ENCODE measurements at regions not wholly inside any gene's neighbourhood (a gene's known extent, or its start where the extent isn't known, plus 50 kb on each side); places are given as distances from the start of the nearest gene placed in this dataset.

- DNase-seq (ENCODE audit: low spot score) (no peak), ATAC-seq (ENCODE audit: low read depth) (no peak)
- Histone ChIP-seq H3K4me1 (ENCODE audit: insufficient read depth, poor library complexity, severe bottlenecking) (no peaks in the 10 kb centered on the region), H3K9me3 (ENCODE audit: severe bottlenecking) (no peaks in the 10 kb centered on the region), H3K36me3 (ENCODE audit: low read depth) (no peaks in the 10 kb centered on the region), H3K4me3 (ENCODE audit: severe bottlenecking) (no peak overlapping the region), H3K27ac (ENCODE audit: poor library complexity, severe bottlenecking) (no peak overlapping the region), H3K27me3 (ENCODE audit: insufficient read depth, poor library complexity, severe bottlenecking) (peaks cover 9% of the 10 kb centered on the region)
- TF ChIP-seq CTCF (IDR thresholded peaks at IDR 0.05; ENCODE audit: poor library complexity, severe bottlenecking) = no peak
Observed at GRCh38 chr14:94970941-94971730, 186.2 kb downstream of the DICER1 start.

GRCh38 chr14:94969766-94970165 lies 187.6 kb downstream of the DICER1 start:
- no peak overlapping the region for H3K27ac ChIP-seq (ENCODE audit: poor library complexity, severe bottlenecking)
- TF ChIP-seq CTCF (IDR thresholded peaks at IDR 0.05; ENCODE audit: poor library complexity, severe bottlenecking) = no peak
- H3K9me3 ChIP-seq (ENCODE audit: severe bottlenecking) = no peaks in the 10 kb centered on the region
- H3K36me3 ChIP-seq (ENCODE audit: low read depth) = no peaks in the 10 kb centered on the region
- ATAC-seq (ENCODE audit: low read depth) (no peak), DNase-seq (ENCODE audit: low spot score) (no peak)
- H3K4me1 ChIP-seq (ENCODE audit: insufficient read depth, poor library complexity, severe bottlenecking) = no peaks in the 10 kb centered on the region
- no peak overlapping the region for H3K4me3 ChIP-seq (ENCODE audit: severe bottlenecking)
- peaks cover 15% of the 10 kb centered on the region for H3K27me3 ChIP-seq (ENCODE audit: insufficient read depth, poor library complexity, severe bottlenecking)

GRCh38 chr14:94966868-94967267 lies 190.5 kb downstream of the DICER1 start:
- Histone ChIP-seq H3K36me3 (ENCODE audit: low read depth) (no peaks in the 10 kb centered on the region), H3K27me3 (ENCODE audit: insufficient read depth, poor library complexity, severe bottlenecking) (peaks cover 35% of the 10 kb centered on the region), H3K4me1 (ENCODE audit: insufficient read depth, poor library complexity, severe bottlenecking) (no peaks in the 10 kb centered on the region), H3K4me3 (ENCODE audit: severe bottlenecking) (no peak overlapping the region), H3K27ac (ENCODE audit: poor library complexity, severe bottlenecking) (no peak overlapping the region), H3K9me3 (ENCODE audit: severe bottlenecking) (no peaks in the 10 kb centered on the region)
- ATAC-seq (ENCODE audit: low read depth) (no peak), DNase-seq (ENCODE audit: low spot score) (no peak)
- TF ChIP-seq CTCF (IDR thresholded peaks at IDR 0.05; ENCODE audit: poor library complexity, severe bottlenecking) = no peak

GRCh38 chr14:94966344-94966743 lies 191.0 kb downstream of the DICER1 start:
- Histone ChIP-seq H3K27me3 (ENCODE audit: insufficient read depth, poor library complexity, severe bottlenecking) (peaks cover 34% of the 10 kb centered on the region), H3K4me3 (ENCODE audit: severe bottlenecking) (no peak overlapping the region), H3K9me3 (ENCODE audit: severe bottlenecking) (no peaks in the 10 kb centered on the region), H3K4me1 (ENCODE audit: insufficient read depth, poor library complexity, severe bottlenecking) (no peaks in the 10 kb centered on the region), H3K36me3 (ENCODE audit: low read depth) (no peaks in the 10 kb centered on the region), H3K27ac (ENCODE audit: poor library complexity, severe bottlenecking) (no peak overlapping the region)
- DNase-seq (ENCODE audit: low spot score) = no peak
- no peak for TF ChIP-seq CTCF (IDR thresholded peaks at IDR 0.05; ENCODE audit: poor library complexity, severe bottlenecking)
- no peak for ATAC-seq (ENCODE audit: low read depth)

Data from RWPE2 (cell line).